HG02840 (cell line): ENCODE measurements at regions not wholly inside any gene's neighbourhood (a gene's known extent, or its start where the extent isn't known, plus 50 kb on each side); places are given as distances from the start of the nearest gene placed in this dataset.

Source experiments
- ATAC-seq: cut with Tn5 transposase; IDR thresholded peaks from one replicate; pipeline ENCODE4 v1.9.1; 2021; ENCODE audit warnings: mild to moderate bottlenecking, moderate library complexity, moderate number of reproducible peaks; ENCODE audit not compliant: unreplicated experiment, low FRiP score

GRCh38 chr12:98439981-98440581 lies 75.3 kb upstream of the TMPO start:
- no peak for ATAC-seq

- no peak for ATAC-seq
These were observed 69.3 kb upstream of the TMPO start for GRCh38 chr12:98446060-98446459.

- ATAC-seq, result no peak
These were observed 68.7 kb upstream of the TMPO start for GRCh38 chr12:98446682-98447081.

GRCh38 chr12:98449584-98449983 lies 65.8 kb upstream of the TMPO start:
- no peak for ATAC-seq

GRCh38 chr12:98453070-98453469 lies 62.3 kb upstream of the TMPO start:
- no peak for ATAC-seq

- no peak for ATAC-seq
These were observed 61.9 kb upstream of the TMPO start for GRCh38 chr12:98453492-98453891.

- ATAC-seq, result no peak
These were observed 59.3 kb upstream of the TMPO start for GRCh38 chr12:98456041-98456440.

GRCh38 chr12:98456576-98457573 lies 58.5 kb upstream of the TMPO start:
- no peak for ATAC-seq

GRCh38 chr12:98464190-98464589 lies 51.2 kb upstream of the TMPO start:
- no peak for ATAC-seq

- ATAC-seq, result no peak
These were observed 49.9 kb upstream of the TMPO start for GRCh38 chr12:98465505-98465904.
